CD4-positive, alpha-beta T cell (primary cell): ENCODE measurements at regions not wholly inside any gene's neighbourhood (a gene's known extent, or its start where the extent isn't known, plus 50 kb on each side); places are given as distances from the start of the nearest gene placed in this dataset.
"Not testable (repeated sequence)": the region's sequence is repeated elsewhere in the genome, so short reads cannot be mapped to it uniquely, and the experiment has no call there.

Source experiments
- ATAC-seq: fragments of 200-7000 bp; cut with Tn5 transposase; one replicate; pipeline ENCODE4 v1.10.0; 2022; ENCODE audit warnings: mild to moderate bottlenecking; ENCODE audit not compliant: poor library complexity
- CTCF ChIA-PET: fragments of 350-600 bp; sonication (Branson Sonifier 250); formaldehyde crosslinking; loops from one replicate; lab custom pipeline; 2021; ENCODE audit warnings: antibody characterized with exemption, inconsistent platforms; lab: Charles Lee
- POLR2A ChIA-PET: fragments of 350-600 bp; sonication (Branson Sonifier 250); formaldehyde crosslinking; loops from one replicate; lab custom pipeline; 2021; ENCODE audit warnings: antibody characterized with exemption, inconsistent platforms; lab: Charles Lee
- DNase-seq, 14 experiments: peaks; one replicate each; pipeline ENCODE4 v3.0.0-alpha.2; 2013 to 2020; ENCODE audit warnings: mixed read lengths in 2 of 14
- H3K27ac ChIP-seq, 2 donors: one replicate each; pipeline versions ENCODE4 v1.5.1 to v1.7.0; 2013; ENCODE audit warnings: low read length in 2 of 2, low read depth in 1 of 2, mild to moderate bottlenecking in 1 of 2
- H3K27me3 ChIP-seq, 2 experiments: 1 replicate in 1 of 2; 2 replicates in 1 of 2; pipeline versions ENCODE4 v1.6.1 to v1.7.0; 2013; ENCODE audit warnings: low read length in 2 of 2, control low read depth in 1 of 2, mild to moderate bottlenecking in 1 of 2, moderate library complexity in 1 of 2; ENCODE audit not compliant: insufficient read depth in 2 of 2, control insufficient read depth in 1 of 2
- H3K36me3 ChIP-seq: one replicate; pipeline ENCODE4 v1.6.1; 2013; ENCODE audit warnings: low read length, control low read depth; ENCODE audit not compliant: insufficient read depth
- H3K4me1 ChIP-seq: one replicate; pipeline ENCODE4 v1.6.1; 2013; ENCODE audit warnings: low read length, control low read depth; ENCODE audit not compliant: insufficient read depth
- H3K4me3 ChIP-seq: one replicate; pipeline ENCODE4 v1.5.1; 2013; ENCODE audit warnings: mild to moderate bottlenecking, low read length, moderate library complexity
- H3K9me3 ChIP-seq, 2 experiments: 1 replicate in 1 of 2; 2 replicates in 1 of 2; pipeline versions ENCODE4 v1.6.1 to v1.7.0; 2013; ENCODE audit warnings: low read length in 2 of 2, mild to moderate bottlenecking in 2 of 2, control low read depth in 1 of 2, moderate library complexity in 1 of 2; ENCODE audit not compliant: control insufficient read depth in 1 of 2, insufficient read depth in 1 of 2
- H3K27ac Mint-ChIP-seq: one replicate; pipeline ENCODE4 v1.8.0; 2020; ENCODE audit warnings: mixed read lengths
- H3K27me3 Mint-ChIP-seq: one replicate; pipeline ENCODE4 v1.8.0; 2021; ENCODE audit warnings: mixed read lengths
- H3K36me3 Mint-ChIP-seq: one replicate; pipeline ENCODE4 v1.8.0; 2021; ENCODE audit warnings: low read depth, mixed read lengths
- H3K4me1 Mint-ChIP-seq: one replicate; pipeline ENCODE4 v1.8.0; 2021; ENCODE audit warnings: low read depth, mixed read lengths
- H3K4me3 Mint-ChIP-seq: one replicate; pipeline ENCODE4 v1.8.0; 2020; ENCODE audit warnings: mild to moderate bottlenecking, mixed read lengths
- H3K9me3 Mint-ChIP-seq: one replicate; pipeline ENCODE4 v1.8.0; 2020; ENCODE audit warnings: mixed read lengths
- intact Hi-C, 2 experiments: fragments of 100-400 bp; cut with DNase I in 1 of 2; cut with micrococcal nuclease in 1 of 2; formaldehyde crosslinking; loops; one replicate each; pipeline versions ENCODE4 v1.15.1 to v1.9.0; 2023 to 2025; cut with DNase I, micrococcal nuclease
- TF ChIP-seq, protein P1 (sequence below): fragments of 200-600 bp; IDR thresholded peaks from one replicate; pipeline ENCODE4 v1.8.0; 2022; ENCODE audit warnings: antibody characterized with exemption, mild to moderate bottlenecking

DNA sequence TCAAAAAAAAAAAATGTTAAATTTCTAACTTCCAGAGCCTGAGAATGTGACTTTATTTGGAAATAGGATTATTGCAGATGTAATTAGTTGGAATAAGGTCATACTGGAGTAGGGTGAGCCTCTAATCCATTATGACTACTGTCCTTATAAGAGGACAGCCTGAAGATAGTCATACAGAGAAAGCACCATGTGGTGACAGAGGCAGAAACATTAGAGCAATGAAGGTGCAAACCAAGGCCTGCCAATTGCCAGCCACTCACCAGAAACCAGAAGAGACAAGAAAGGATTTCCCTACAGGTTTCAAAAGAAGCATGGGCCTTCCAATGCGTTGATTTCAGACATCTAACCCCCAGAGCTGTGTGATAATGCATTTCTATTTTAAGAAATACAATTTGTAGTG is 659.2 kb upstream of the CHD1 start:
- H3K4me3 Mint-ChIP-seq: no peak overlapping the region
- ChIA-PET CTCF (no interaction called here), POLR2A (no interaction called here)
- TF ChIP-seq, protein P1, sequence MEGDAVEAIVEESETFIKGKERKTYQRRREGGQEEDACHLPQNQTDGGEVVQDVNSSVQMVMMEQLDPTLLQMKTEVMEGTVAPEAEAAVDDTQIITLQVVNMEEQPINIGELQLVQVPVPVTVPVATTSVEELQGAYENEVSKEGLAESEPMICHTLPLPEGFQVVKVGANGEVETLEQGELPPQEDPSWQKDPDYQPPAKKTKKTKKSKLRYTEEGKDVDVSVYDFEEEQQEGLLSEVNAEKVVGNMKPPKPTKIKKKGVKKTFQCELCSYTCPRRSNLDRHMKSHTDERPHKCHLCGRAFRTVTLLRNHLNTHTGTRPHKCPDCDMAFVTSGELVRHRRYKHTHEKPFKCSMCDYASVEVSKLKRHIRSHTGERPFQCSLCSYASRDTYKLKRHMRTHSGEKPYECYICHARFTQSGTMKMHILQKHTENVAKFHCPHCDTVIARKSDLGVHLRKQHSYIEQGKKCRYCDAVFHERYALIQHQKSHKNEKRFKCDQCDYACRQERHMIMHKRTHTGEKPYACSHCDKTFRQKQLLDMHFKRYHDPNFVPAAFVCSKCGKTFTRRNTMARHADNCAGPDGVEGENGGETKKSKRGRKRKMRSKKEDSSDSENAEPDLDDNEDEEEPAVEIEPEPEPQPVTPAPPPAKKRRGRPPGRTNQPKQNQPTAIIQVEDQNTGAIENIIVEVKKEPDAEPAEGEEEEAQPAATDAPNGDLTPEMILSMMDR: no peak
- H3K27ac Mint-ChIP-seq: no peak overlapping the region
- Histone ChIP-seq H3K9me3 (no peaks in the 10 kb centered on the region), H3K4me1 (no peaks in the 10 kb centered on the region), H3K27me3 (no peaks in the 10 kb centered on the region), H3K4me3 (no peak overlapping the region), H3K36me3 (no peaks in the 10 kb centered on the region), H3K27ac (no peak overlapping the region)
- H3K27me3 Mint-ChIP-seq: no peaks in the 10 kb centered on the region
- no peak for DNase-seq
- H3K9me3 Mint-ChIP-seq: peaks cover 5% of the 10 kb centered on the region
- intact Hi-C loops: no loop called here
- H3K36me3 Mint-ChIP-seq: no peaks in the 10 kb centered on the region
- no peaks in the 10 kb centered on the region for H3K4me1 Mint-ChIP-seq
- no peak for ATAC-seq

GRCh38 chr5:99586878-99587277 is 658.1 kb upstream of the CHD1 start:
- DNase-seq (no peak), ATAC-seq (no peak)
- Mint-ChIP-seq H3K27ac (no peak overlapping the region), H3K36me3 (no peaks in the 10 kb centered on the region), H3K4me1 (no peaks in the 10 kb centered on the region), H3K4me3 (no peak overlapping the region), H3K9me3 (peaks cover 5% of the 10 kb centered on the region), H3K27me3 (no peaks in the 10 kb centered on the region)
- CTCF ChIA-PET: no interaction called here
- Histone ChIP-seq H3K4me1 (no peaks in the 10 kb centered on the region), H3K4me3 (no peak overlapping the region), H3K27me3 (no peaks in the 10 kb centered on the region), H3K9me3 (no peaks in the 10 kb centered on the region), H3K27ac (no peak overlapping the region), H3K36me3 (no peaks in the 10 kb centered on the region)
- TF ChIP-seq, protein P1: no peak
- POLR2A ChIA-PET: no interaction called here
- intact Hi-C loops: no loop called here

DNA sequence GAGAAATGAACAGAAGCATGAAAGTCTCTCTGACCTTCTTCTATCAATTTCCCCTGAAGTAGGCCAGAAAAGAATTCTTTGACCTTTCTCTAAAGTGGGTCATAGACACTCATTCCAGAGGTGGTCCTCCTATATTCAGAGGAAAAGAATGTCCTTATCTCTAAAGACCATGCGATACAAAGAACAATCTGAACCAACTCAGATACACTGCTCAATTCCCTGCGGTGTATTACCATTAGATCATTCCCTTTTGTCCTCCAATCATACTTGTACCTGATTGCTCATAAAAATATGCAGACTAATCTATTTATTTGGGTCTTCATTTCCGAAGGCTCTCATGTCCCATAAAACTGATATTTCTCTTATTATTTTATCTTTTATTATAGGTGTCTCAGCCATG is 652.4 kb upstream of the CHD1 start:
- DNase-seq, H3K4me1 ChIP-seq, H3K4me3 Mint-ChIP-seq, H3K4me3 ChIP-seq, H3K27ac Mint-ChIP-seq, H3K27me3 Mint-ChIP-seq, H3K9me3 Mint-ChIP-seq, H3K36me3 ChIP-seq, POLR2A ChIA-PET, CTCF ChIA-PET, ATAC-seq, H3K9me3 ChIP-seq, H3K27me3 ChIP-seq, intact Hi-C loops, H3K36me3 Mint-ChIP-seq, H3K27ac ChIP-seq, H3K4me1 Mint-ChIP-seq: not testable (repeated sequence)

DNA sequence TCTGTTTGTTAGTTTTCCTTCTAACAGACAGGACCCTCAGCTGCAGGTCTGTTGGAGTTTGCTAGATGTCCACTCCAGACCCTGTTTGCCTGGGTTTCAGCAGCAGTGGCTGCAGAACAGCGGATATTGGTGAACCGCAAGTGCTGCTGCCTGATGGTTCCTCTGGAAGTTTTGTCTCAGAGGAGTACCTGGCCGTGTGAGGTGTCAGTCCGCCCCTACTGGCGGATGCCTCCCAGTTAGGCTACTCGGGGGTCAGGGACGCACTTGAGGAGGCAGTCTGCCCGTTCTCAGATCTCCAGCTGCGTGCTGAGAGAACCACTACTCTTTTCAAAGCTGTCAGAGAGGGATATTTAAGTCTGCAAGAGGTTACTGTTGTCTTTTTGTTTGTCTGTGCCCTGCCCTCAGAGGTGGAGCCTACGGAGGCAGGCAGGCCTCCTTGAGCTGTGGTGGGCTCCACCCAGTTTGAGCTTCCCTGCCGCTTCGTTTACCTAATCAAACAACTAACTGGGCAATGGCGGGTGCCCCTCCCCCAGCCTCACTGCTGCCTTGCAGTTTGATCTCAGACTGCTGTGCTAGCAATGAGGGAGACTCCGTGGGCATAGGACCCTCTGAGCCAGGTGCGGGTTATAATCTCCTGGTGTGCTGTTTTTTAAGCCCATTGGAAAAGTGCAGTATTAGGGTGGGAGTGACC is 634.3 kb upstream of the CHD1 start:
- H3K9me3 Mint-ChIP-seq, H3K27ac Mint-ChIP-seq, CTCF ChIA-PET, H3K4me1 Mint-ChIP-seq, ATAC-seq, H3K9me3 ChIP-seq, DNase-seq, H3K4me3 Mint-ChIP-seq, H3K4me1 ChIP-seq, intact Hi-C loops, H3K27me3 ChIP-seq, H3K4me3 ChIP-seq, H3K36me3 ChIP-seq, H3K27me3 Mint-ChIP-seq, POLR2A ChIA-PET, H3K36me3 Mint-ChIP-seq, H3K27ac ChIP-seq: not testable (repeated sequence)
